LNCaP clone FGC (cell line): ENCODE measurements at regions not wholly inside any gene's neighbourhood (a gene's known extent, or its start where the extent isn't known, plus 50 kb on each side); places are given as distances from the start of the nearest gene placed in this dataset.

Experiments used
- DNase-seq: peaks from one replicate; pipeline ENCODE4 v3.0.0-alpha.2; 2011; ENCODE audit warnings: low read depth
- H3K4me3 ChIP-seq: 2 replicates; pipeline ENCODE4 v1.5.1; 2011; ENCODE audit warnings: mild to moderate bottlenecking, low read depth, low read length, control low read depth
- TF ChIP-seq, protein P1 (sequence below): IDR thresholded peaks from 2 replicates; pipeline ENCODE4 v1.5.1; 2012; ENCODE audit warnings: mild to moderate bottlenecking; ENCODE audit not compliant: control insufficient read depth, insufficient read depth; ENCODE audit errors: extremely low read depth

DNA sequence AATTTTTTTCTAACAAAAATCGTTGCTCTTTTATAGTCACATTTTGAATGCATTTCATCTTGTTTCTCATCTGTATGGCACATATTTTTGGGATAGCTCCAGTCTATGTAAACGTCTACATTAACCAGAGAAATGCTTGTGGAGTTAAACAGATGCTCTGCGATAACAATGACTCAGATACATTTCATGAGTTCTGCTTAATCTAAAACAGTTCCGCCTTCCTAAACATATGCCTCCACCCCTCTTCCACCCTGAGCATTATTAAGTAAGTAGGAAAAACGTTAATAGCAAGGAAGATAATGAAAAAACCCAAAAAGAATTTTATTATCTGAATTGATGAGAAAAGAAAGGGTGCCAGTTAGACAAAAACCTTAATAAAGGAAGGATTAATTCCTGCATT is 396.1 kb downstream of the TUSC7 start:
- DNase-seq = no peak
- TF ChIP-seq, protein P1, sequence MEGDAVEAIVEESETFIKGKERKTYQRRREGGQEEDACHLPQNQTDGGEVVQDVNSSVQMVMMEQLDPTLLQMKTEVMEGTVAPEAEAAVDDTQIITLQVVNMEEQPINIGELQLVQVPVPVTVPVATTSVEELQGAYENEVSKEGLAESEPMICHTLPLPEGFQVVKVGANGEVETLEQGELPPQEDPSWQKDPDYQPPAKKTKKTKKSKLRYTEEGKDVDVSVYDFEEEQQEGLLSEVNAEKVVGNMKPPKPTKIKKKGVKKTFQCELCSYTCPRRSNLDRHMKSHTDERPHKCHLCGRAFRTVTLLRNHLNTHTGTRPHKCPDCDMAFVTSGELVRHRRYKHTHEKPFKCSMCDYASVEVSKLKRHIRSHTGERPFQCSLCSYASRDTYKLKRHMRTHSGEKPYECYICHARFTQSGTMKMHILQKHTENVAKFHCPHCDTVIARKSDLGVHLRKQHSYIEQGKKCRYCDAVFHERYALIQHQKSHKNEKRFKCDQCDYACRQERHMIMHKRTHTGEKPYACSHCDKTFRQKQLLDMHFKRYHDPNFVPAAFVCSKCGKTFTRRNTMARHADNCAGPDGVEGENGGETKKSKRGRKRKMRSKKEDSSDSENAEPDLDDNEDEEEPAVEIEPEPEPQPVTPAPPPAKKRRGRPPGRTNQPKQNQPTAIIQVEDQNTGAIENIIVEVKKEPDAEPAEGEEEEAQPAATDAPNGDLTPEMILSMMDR = no peak
- no peak overlapping the region for H3K4me3 ChIP-seq

DNA sequence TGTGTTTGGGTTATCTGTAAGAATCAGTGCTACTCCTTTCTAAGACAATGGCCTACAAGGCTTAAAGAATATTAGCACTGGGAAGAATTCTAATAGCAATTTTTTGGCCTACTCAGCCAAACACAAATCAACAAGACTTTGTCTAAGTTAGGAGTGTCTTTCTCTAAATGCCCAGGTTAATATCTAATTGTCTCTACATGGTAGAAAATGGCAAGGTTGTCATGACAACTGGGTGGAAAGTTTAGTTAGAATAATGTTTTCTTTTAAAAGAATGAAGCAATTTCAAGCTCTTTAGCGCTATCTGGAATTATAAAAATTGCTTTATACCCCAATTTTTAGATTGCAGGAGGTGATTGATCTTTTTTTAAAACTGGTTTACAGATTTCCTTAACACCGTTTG is 396.8 kb downstream of the TUSC7 start:
- H3K4me3 ChIP-seq = no peak overlapping the region
- TF ChIP-seq, protein P1 = no peak
- DNase-seq = no peak

DNA sequence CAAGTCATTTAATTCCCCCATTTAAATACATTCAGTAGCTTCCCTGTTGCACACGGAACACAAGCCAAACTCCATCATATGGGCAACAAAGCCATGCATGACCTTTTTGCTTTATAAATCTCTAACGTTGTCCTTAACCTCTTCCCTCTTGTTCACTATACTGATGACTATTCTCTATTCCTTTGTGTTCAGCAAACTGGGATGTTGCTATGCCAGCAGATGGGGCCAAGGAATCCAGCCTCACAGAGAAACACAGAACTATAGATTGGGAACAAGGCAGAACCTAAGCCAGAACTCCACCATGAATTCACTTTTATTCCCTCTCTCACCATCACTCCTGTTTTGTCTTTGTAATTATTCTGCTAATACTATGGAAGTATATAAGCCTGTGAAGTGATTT is 398.4 kb downstream of the TUSC7 start:
- TF ChIP-seq, protein P1 = no peak
- no peak overlapping the region for H3K4me3 ChIP-seq
- DNase-seq = no peak

DNA sequence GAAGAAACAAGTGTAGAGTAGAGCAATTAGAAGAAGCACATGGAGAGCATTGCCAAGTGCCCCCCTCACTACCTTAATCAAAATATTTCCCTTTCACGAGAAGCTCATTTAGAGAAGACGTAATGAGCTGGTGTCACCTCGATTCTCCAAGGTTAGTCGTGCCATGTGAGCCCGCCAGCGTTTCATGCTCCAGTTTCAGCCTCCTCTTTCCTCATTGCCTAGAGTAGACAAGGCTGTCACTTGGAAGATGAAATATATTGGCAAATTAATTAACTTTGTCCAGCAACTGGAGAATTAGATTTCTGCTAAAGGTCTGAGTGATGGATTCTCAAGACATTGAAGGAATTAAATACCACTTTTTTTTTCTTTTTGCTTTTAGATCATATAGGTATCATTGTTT is 399.6 kb downstream of the TUSC7 start:
- TF ChIP-seq, protein P1 = no peak
- no peak overlapping the region for H3K4me3 ChIP-seq
- no peak for DNase-seq

DNA sequence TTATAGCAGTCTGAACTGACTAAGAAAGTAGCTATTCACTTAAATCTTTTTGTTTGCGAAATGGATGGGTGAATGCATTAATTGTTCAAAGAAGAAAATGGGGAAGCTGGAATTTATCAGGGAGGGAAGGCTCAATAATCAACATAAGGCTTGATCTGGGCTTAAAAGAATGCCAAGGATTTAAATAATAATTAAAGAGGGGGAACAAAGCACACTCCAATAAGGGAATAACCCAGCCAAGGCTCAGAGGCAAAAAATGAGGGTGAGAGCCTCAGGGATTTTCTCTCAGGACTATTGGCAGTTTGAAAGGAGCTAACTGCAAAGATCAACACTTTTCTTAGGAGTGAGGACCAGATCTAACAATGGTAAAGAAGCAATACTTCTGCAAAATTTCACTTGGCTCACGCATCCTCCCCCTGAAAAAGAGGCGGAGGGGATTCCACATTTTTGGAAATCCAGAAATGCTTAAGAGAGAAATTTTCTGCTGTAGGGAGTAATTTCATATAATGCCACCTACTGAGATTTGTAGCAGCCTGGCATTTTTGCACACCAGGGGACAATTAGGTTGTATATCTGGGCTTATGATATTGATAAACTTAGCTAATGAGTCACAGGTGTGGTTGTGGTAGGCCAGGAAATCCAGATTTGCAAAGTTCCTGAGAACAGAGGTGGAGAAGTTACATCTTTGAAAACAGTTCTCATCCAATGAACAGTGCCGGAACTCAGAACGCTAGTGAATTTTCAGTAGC is 405.1 kb downstream of the TUSC7 start:
- TF ChIP-seq, protein P1 = no peak

DNA sequence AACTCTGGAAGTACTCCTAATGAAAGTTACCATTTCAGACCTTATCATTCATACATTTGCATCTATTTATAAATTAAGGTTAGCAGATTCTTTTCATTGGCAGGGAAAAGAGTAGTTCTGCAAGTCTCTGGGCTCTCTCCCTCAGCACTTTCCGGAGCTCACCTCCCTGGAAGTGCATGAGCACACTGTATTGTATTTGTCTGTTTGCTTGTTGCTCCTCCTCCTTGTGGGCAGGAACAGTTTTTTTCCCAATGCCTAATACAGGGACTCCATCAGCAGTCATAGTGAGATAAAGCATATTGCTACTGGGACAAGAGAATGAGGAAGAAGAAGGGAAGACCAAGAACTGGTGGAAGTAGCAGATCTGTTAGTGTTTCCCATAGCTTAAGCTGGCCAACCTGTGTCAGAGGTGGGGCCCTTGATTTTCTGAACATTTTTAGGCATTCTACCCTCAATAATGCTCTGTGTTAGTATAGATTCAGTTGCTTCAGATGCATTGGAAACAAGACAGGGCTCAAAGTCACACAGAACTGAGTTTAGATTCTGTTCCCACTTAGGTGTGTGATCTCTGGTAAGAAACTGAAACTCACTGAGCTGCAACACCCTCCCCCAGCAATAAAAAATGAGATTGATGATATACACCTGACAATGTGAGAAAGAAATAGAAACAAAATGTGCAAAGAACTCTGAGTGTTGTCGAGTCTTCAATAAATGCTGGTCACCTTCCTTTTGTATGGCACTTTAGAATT is 407.8 kb downstream of the TUSC7 start:
- TF ChIP-seq, protein P1 = no peak
- no peak for DNase-seq
- no peak overlapping the region for H3K4me3 ChIP-seq

More for the DNA sequence above, 405.1 kb downstream of the TUSC7 start:
- H3K4me3 ChIP-seq = no peak overlapping the region
- DNase-seq = no peak
